ENCODE measurements at regions not wholly inside any gene's neighbourhood (a gene's known extent, or its start where the extent isn't known, plus 50 kb on each side); places are given as distances from the start of the nearest gene placed in this dataset.
A peak's percentile ranks its signal among the peaks of the same experiment; 100 is the strongest.

GRCh38 chr14:58697930-58698642, 60.3 kb downstream of the DACT1 start:
- 29 to 73% (median 60%) methylated on average over 2 to 4 of the region's 4 CpGs; no CpG with 5 or more reads in 1 of the 10 experiments for WGBS, 10 experiments
- peaks cover 3 to 24% of the 10 kb centered on the region in 2 donors for H3K4me1 ChIP-seq (replicated peaks in 1 of 2)
- ATAC-seq (replicated peaks in 6 of 8), result peak in 5 of 8 experiments; percentile 46 to 84 (median 61)
- H3K4me3 ChIP-seq, result no peak overlapping the region
- H3K27ac ChIP-seq, result no peak overlapping the region
- in situ Hi-C loops (cut with MboI; ENCODE audit: low pct_unique_long_range_greater_than_20kb in 2 of 9, low sequenced_read_pairs in 9 of 9, unreplicated experiment in 9 of 9), result no loop called here

GRCh38 chr14:58699681-58700205, 62.0 kb downstream of the DACT1 start:
- Histone ChIP-seq H3K4me1 (replicated peaks in 1 of 2) (peaks cover 3 to 31% of the 10 kb centered on the region in 2 donors), H3K4me3 (no peak overlapping the region), H3K27ac (no peak overlapping the region)
- no peak for ATAC-seq (replicated peaks in 6 of 8)
- WGBS, 10 experiments, result 50 to 92% (median 70%) methylated on average over 1 of the region's 1 CpG; no CpG with 5 or more reads in 7 of the 10 experiments
- in situ Hi-C loops (cut with MboI; ENCODE audit: low pct_unique_long_range_greater_than_20kb in 2 of 9, low sequenced_read_pairs in 9 of 9, unreplicated experiment in 9 of 9), result no loop called here

GRCh38 chr14:58701156-58701555, 63.4 kb downstream of the DACT1 start:
- Histone ChIP-seq H3K4me1 (replicated peaks in 1 of 2) (peaks cover 3 to 31% of the 10 kb centered on the region in 2 donors), H3K27ac (no peak overlapping the region), H3K4me3 (no peak overlapping the region)
- 29 to 100% (median 89%) methylated on average over 1 to 3 of the region's 3 CpGs for WGBS, 10 experiments
- no peak for ATAC-seq (replicated peaks in 6 of 8)
- in situ Hi-C loops (cut with MboI; ENCODE audit: low pct_unique_long_range_greater_than_20kb in 2 of 9, low sequenced_read_pairs in 9 of 9, unreplicated experiment in 9 of 9), result no loop called here

GRCh38 chr14:58701604-58702003, 63.8 kb downstream of the DACT1 start:
- ATAC-seq (replicated peaks in 6 of 8), result no peak
- H3K4me3 ChIP-seq, result no peak overlapping the region
- 29 to 89% (median 67%) methylated on average over 1 of the region's 1 CpG; no CpG with 5 or more reads in 5 of the 10 experiments for WGBS, 10 experiments
- H3K4me1 ChIP-seq (replicated peaks in 1 of 2), result peaks cover 3 to 31% of the 10 kb centered on the region in 2 donors
- in situ Hi-C loops (cut with MboI; ENCODE audit: low pct_unique_long_range_greater_than_20kb in 2 of 9, low sequenced_read_pairs in 9 of 9, unreplicated experiment in 9 of 9), result no loop called here
- H3K27ac ChIP-seq, result no peak overlapping the region

- in situ Hi-C loops (cut with MboI; ENCODE audit: low pct_unique_long_range_greater_than_20kb in 2 of 9, low sequenced_read_pairs in 9 of 9, unreplicated experiment in 9 of 9), result no loop called here
- Histone ChIP-seq H3K4me3 (no peak overlapping the region), H3K4me1 (replicated peaks in 1 of 2) (peaks cover 3 to 28% of the 10 kb centered on the region in 2 donors), H3K27ac (no peak overlapping the region)
- ATAC-seq (replicated peaks in 6 of 8), result no peak
- whole genome bisulfite sequencing, 10 experiments, result 0 to 80% (median 73%) methylated on average over 1 of the region's 1 CpG; no CpG with 5 or more reads in 4 of the 10 experiments
Observed at GRCh38 chr14:58702441-58703160, 64.8 kb downstream of the DACT1 start.

GRCh38 chr14:58703161-58703506, 65.4 kb downstream of the DACT1 start:
- peaks cover 3 to 22% of the 10 kb centered on the region in 2 donors for H3K4me1 ChIP-seq (replicated peaks in 1 of 2)
- H3K4me3 ChIP-seq, result no peak overlapping the region
- in situ Hi-C loops (cut with MboI; ENCODE audit: low pct_unique_long_range_greater_than_20kb in 2 of 9, low sequenced_read_pairs in 9 of 9, unreplicated experiment in 9 of 9), result no loop called here
- no peak overlapping the region for H3K27ac ChIP-seq
- WGBS, 10 experiments, result 40% methylated on average over 1 of the region's 1 CpG; no CpG with 5 or more reads in 9 of the 10 experiments
- ATAC-seq (replicated peaks in 6 of 8), result peak in 2 of 8 experiments; percentile 36 to 67

- Histone ChIP-seq H3K27ac (no peak overlapping the region), H3K4me3 (no peak overlapping the region), H3K4me1 (replicated peaks in 1 of 2) (peaks cover 3 to 18% of the 10 kb centered on the region in 2 donors)
- in situ Hi-C loops (cut with MboI; ENCODE audit: low pct_unique_long_range_greater_than_20kb in 2 of 9, low sequenced_read_pairs in 9 of 9, unreplicated experiment in 9 of 9), result no loop called here
- WGBS, 10 experiments, result 0 to 100% (median 80%) methylated on average over 1 to 2 of the region's 2 CpGs; no CpG with 5 or more reads in 3 of the 10 experiments
- ATAC-seq (replicated peaks in 6 of 8), result peak in 2 of 8 experiments; percentile 67 to 83
Observed at GRCh38 chr14:58705066-58705465, 67.3 kb downstream of the DACT1 start.

- H3K4me1 ChIP-seq (replicated peaks in 1 of 2), result peaks cover 0 to 6% of the 10 kb centered on the region in 2 donors
- in situ Hi-C loops (cut with MboI; ENCODE audit: low pct_unique_long_range_greater_than_20kb in 2 of 9, low sequenced_read_pairs in 9 of 9, unreplicated experiment in 9 of 9), result no loop called here
- no peak overlapping the region for H3K27ac ChIP-seq
- H3K4me3 ChIP-seq, result no peak overlapping the region
- no peak for ATAC-seq (replicated peaks in 6 of 8)
- WGBS, 10 experiments, result 17 to 100% (median 71%) methylated on average over 1 of the region's 1 CpG; no CpG with 5 or more reads in 3 of the 10 experiments
Observed at GRCh38 chr14:58707949-58708348, 70.2 kb downstream of the DACT1 start.

- no peak overlapping the region for H3K4me3 ChIP-seq
- no peak overlapping the region for H3K27ac ChIP-seq
- in situ Hi-C loops (cut with MboI; ENCODE audit: low pct_unique_long_range_greater_than_20kb in 2 of 9, low sequenced_read_pairs in 9 of 9, unreplicated experiment in 9 of 9), result no loop called here
- 25 to 82% (median 61%) methylated on average over 1 to 2 of the region's 2 CpGs; no CpG with 5 or more reads in 1 of the 10 experiments for WGBS, 10 experiments
- no peak for ATAC-seq (replicated peaks in 6 of 8)
- no peaks in the 10 kb centered on the region for H3K4me1 ChIP-seq (replicated peaks in 1 of 2)
Observed at GRCh38 chr14:58709949-58710348, 72.2 kb downstream of the DACT1 start.

GRCh38 chr14:58711382-58711781, 73.6 kb downstream of the DACT1 start:
- WGBS, 10 experiments, result 50 to 100% (median 94%) methylated on average over 1 to 3 of the region's 3 CpGs; no CpG with 5 or more reads in 1 of the 10 experiments
- in situ Hi-C loops (cut with MboI; ENCODE audit: low pct_unique_long_range_greater_than_20kb in 2 of 9, low sequenced_read_pairs in 9 of 9, unreplicated experiment in 9 of 9), result no loop called here
- Histone ChIP-seq H3K4me3 (no peak overlapping the region), H3K27ac (no peak overlapping the region), H3K4me1 (replicated peaks in 1 of 2) (no peaks in the 10 kb centered on the region)
- ATAC-seq (replicated peaks in 6 of 8), result no peak

- Histone ChIP-seq H3K4me1 (replicated peaks in 1 of 2) (no peaks in the 10 kb centered on the region), H3K4me3 (no peak overlapping the region), H3K27ac (no peak overlapping the region)
- no peak for ATAC-seq (replicated peaks in 6 of 8)
- 20 to 100% (median 86%) methylated on average over 1 to 6 of the region's 6 CpGs; no CpG with 5 or more reads in 1 of the 10 experiments for WGBS, 10 experiments
- in situ Hi-C loops (cut with MboI; ENCODE audit: low pct_unique_long_range_greater_than_20kb in 2 of 9, low sequenced_read_pairs in 9 of 9, unreplicated experiment in 9 of 9), result no loop called here
Observed at GRCh38 chr14:58712357-58712756, 74.6 kb downstream of the DACT1 start.

GRCh38 chr14:58713677-58714076, 75.9 kb downstream of the DACT1 start:
- 40 to 92% (median 56%) methylated on average over 1 to 5 of the region's 5 CpGs; no CpG with 5 or more reads in 1 of the 10 experiments for WGBS, 10 experiments
- in situ Hi-C loops (cut with MboI; ENCODE audit: low pct_unique_long_range_greater_than_20kb in 2 of 9, low sequenced_read_pairs in 9 of 9, unreplicated experiment in 9 of 9), result no loop called here
- no peak for ATAC-seq (replicated peaks in 6 of 8)

GRCh38 chr14:58716706-58717105, 78.9 kb downstream of the DACT1 start:
- H3K4me1 ChIP-seq (replicated peaks in 1 of 2), result peaks cover 0 to 4% of the 10 kb centered on the region in 2 donors
- WGBS, 10 experiments, result 20 to 100% (median 79%) methylated on average over 1 to 6 of the region's 6 CpGs
- H3K4me3 ChIP-seq, result no peak overlapping the region
- ATAC-seq (replicated peaks in 6 of 8), result no peak
- in situ Hi-C loops (cut with MboI; ENCODE audit: low pct_unique_long_range_greater_than_20kb in 2 of 9, low sequenced_read_pairs in 9 of 9, unreplicated experiment in 9 of 9), result no loop called here
- H3K27ac ChIP-seq, result no peak overlapping the region

More at GRCh38 chr14:58713677-58714076, 75.9 kb downstream of the DACT1 start:
- H3K4me1 ChIP-seq (replicated peaks in 1 of 2), result peaks cover 0 to 4% of the 10 kb centered on the region in 2 donors
- H3K4me3 ChIP-seq, result no peak overlapping the region
- no peak overlapping the region for H3K27ac ChIP-seq
